SK-N-SH (cell line): ENCODE measurements at regions not wholly inside any gene's neighbourhood (a gene's known extent, or its start where the extent isn't known, plus 50 kb on each side); places are given as distances from the start of the nearest gene placed in this dataset.

Experiments used
- CTCF ChIA-PET: fragments of 300-600, 350-600 bp; formaldehyde crosslinking; extraction: SDS; loops from one replicate; lab custom pipeline; 2021; lab: Yijun Ruan, JAX
- POLR2A ChIA-PET: fragments of 350-600 bp; sonication (Branson Sonifier 250); formaldehyde crosslinking; extraction: SDS; loops from one replicate; lab custom pipeline; 2020; ENCODE audit warnings: antibody characterized with exemption, inconsistent platforms; lab: Yijun Ruan, JAX
- DNase-seq: peaks from one replicate; pipeline ENCODE4 v3.0.0; 2012
- H2AFZ ChIP-seq: fragments of 200-600 bp; sonication (generic); 2 replicates; pipeline ENCODE4 v1.8.1; 2016; ENCODE audit warnings: antibody characterized with exemption, mild to moderate bottlenecking, low read depth
- H3F3A ChIP-seq: fragments of 200-600 bp; sonication (generic); replicated peaks from 2 replicates; pipeline ENCODE3; 2016; ENCODE audit warnings: antibody characterized with exemption, mild to moderate bottlenecking; ENCODE audit not compliant: insufficient read depth
- H3K27ac ChIP-seq, 2 experiments: fragments of 200-500 bp in 1 of 2; fragments of 200-600 bp in 1 of 2; sonication (Bioruptor generic) in 1 of 2; sonication (generic), shearing (Covaris generic) in 1 of 2; 2 replicates each; pipeline versions ENCODE4 v1.5.1 to v1.6.1; 2014 to 2016; ENCODE audit warnings: low read depth in 2 of 2, inconsistent platforms in 1 of 2, low read length in 1 of 2, mild to moderate bottlenecking in 1 of 2, mixed read lengths in 1 of 2
- H3K27me3 ChIP-seq: fragments of 200-600 bp; sonication (generic), shearing (Covaris generic); 2 replicates; pipeline ENCODE4 v1.6.1; 2016; ENCODE audit warnings: mixed run types; ENCODE audit not compliant: insufficient read depth
- H3K36me3 ChIP-seq, 2 experiments: fragments of 200-500 bp in 1 of 2; fragments of 200-600 bp in 1 of 2; sonication (Bioruptor generic) in 1 of 2; sonication (generic) in 1 of 2; replicated peaks in 1 of 2; 2 replicates each; pipeline versions ENCODE3 to v1.5.1; 2014 to 2016; ENCODE audit warnings: low read length in 1 of 2, mild to moderate bottlenecking in 1 of 2; ENCODE audit not compliant: insufficient read depth in 2 of 2, control insufficient read depth in 1 of 2
- H3K4me1 ChIP-seq, 2 experiments: fragments of 200-500 bp in 1 of 2; fragments of 200-600 bp in 1 of 2; sonication (Bioruptor generic) in 1 of 2; sonication (generic), shearing (Covaris generic) in 1 of 2; 2 replicates each; pipeline versions ENCODE4 v1.5.1 to v1.6.1; 2014 to 2016; ENCODE audit warnings: low read depth in 1 of 2, low read length in 1 of 2, mixed run types in 1 of 2; ENCODE audit not compliant: insufficient read depth in 2 of 2, control insufficient read depth in 1 of 2
- H3K4me2 ChIP-seq: fragments of 200-600 bp; sonication (generic), shearing (Covaris generic); 2 replicates; pipeline ENCODE4 v1.6.1; 2017; ENCODE audit warnings: mixed run types
- H3K4me3 ChIP-seq, 2 experiments: fragments of 200-500 bp in 1 of 2; fragments of 200-600 bp in 1 of 2; sonication (Bioruptor generic) in 1 of 2; sonication (generic), shearing (Covaris generic) in 1 of 2; 2 replicates each; pipeline versions ENCODE4 v1.5.1 to v1.8.1; 2014 to 2016; ENCODE audit warnings: low read depth in 2 of 2, inconsistent platforms in 1 of 2, low read length in 1 of 2, mild to moderate bottlenecking in 1 of 2, mixed read lengths in 1 of 2, moderate library complexity in 1 of 2
- H3K79me2 ChIP-seq: fragments of 200-600 bp; sonication (generic); 2 replicates; pipeline ENCODE4 v1.8.1; 2017; ENCODE audit warnings: mild to moderate bottlenecking; ENCODE audit not compliant: insufficient read depth
- H3K9ac ChIP-seq: fragments of 200-600 bp; sonication (generic); 2 replicates; pipeline ENCODE4 v1.6.1; 2017; ENCODE audit warnings: mixed run types
- H3K9me2 ChIP-seq: fragments of 200-600 bp; sonication (generic); 2 replicates; pipeline ENCODE4 v1.6.1; 2017; ENCODE audit warnings: mixed run types
- H3K9me3 ChIP-seq: fragments of 200-600 bp; sonication (generic); 2 replicates; pipeline ENCODE4 v1.6.1; 2017; ENCODE audit warnings: mixed run types, mild to moderate bottlenecking, moderate library complexity
- H4K20me1 ChIP-seq: fragments of 200-600 bp; sonication (generic); 2 replicates; pipeline ENCODE4 v1.6.1; 2017; ENCODE audit warnings: mild to moderate bottlenecking, mixed run types; ENCODE audit not compliant: insufficient read depth
- CHD2 ChIP-seq: fragments of 150-350 bp; IDR thresholded peaks from 2 replicates; pipeline ENCODE4 v1.6.1; 2018; ENCODE audit warnings: low read length; ENCODE audit not compliant: partially characterized antibody
- ELF1 ChIP-seq: IDR thresholded peaks from 2 replicates; pipeline ENCODE4 v1.4.0; 2012
- FOXJ3 ChIP-seq: sonication (generic); formaldehyde crosslinking; IDR thresholded peaks from 2 replicates; pipeline ENCODE4 v1.5.1; 2020; ENCODE audit warnings: mild to moderate bottlenecking, missing genetic modification reagents
- FOXM1 ChIP-seq: IDR thresholded peaks from 2 replicates; pipeline ENCODE4 v1.4.0; 2012; ENCODE audit warnings: low read depth, mild to moderate bottlenecking
- MXI1 ChIP-seq: IDR thresholded peaks from 2 replicates; pipeline ENCODE4 v1.6.1; 2012; ENCODE audit warnings: mild to moderate bottlenecking, low read depth, low read length, improper control_type of control experiment
- NRF1 ChIP-seq: IDR thresholded peaks from 2 replicates; pipeline ENCODE4 v1.6.1; 2012; ENCODE audit warnings: low read depth, mild to moderate bottlenecking, low read length
- RFX5 ChIP-seq: IDR thresholded peaks from 2 replicates; pipeline ENCODE4 v1.6.1; 2012; ENCODE audit warnings: mild to moderate bottlenecking, improper control_type of control experiment, low read length
- RXRA ChIP-seq: IDR thresholded peaks from 2 replicates; pipeline ENCODE4 v1.4.0; 2012; ENCODE audit warnings: low read depth, mild to moderate bottlenecking, borderline replicate concordance
- SIN3A ChIP-seq: IDR thresholded peaks from 2 replicates; pipeline ENCODE4 v1.6.1; 2012; ENCODE audit warnings: low read depth, mild to moderate bottlenecking, low read length, moderate library complexity, borderline replicate concordance
- SMC3 ChIP-seq: IDR thresholded peaks from 2 replicates; pipeline ENCODE4 v1.6.1; 2012; ENCODE audit warnings: low read depth, low read length, improper control_type of control experiment
- TAF1 ChIP-seq: IDR thresholded peaks from 2 replicates; pipeline ENCODE4 v1.6.1; 2012; ENCODE audit warnings: low read depth, mild to moderate bottlenecking, low read length, moderate library complexity, borderline replicate concordance
- USF1 ChIP-seq: IDR thresholded peaks from 2 replicates; pipeline ENCODE4 v1.4.0; 2012; ENCODE audit warnings: low read depth, borderline replicate concordance
- USF2 ChIP-seq: fragments of 150-350 bp; IDR thresholded peaks from 2 replicates; pipeline ENCODE4 v1.6.1; 2017; ENCODE audit warnings: antibody characterized with exemption, low read length, low read depth, borderline replicate concordance
- WGBS: methylation state at CpG from one replicate; pipeline ENCODE4 v1.1.6; 2017; ENCODE audit warnings: low lambda C conversion rate; 5-methylcytosine and 5-hydroxymethylcytosine counted together
- TF ChIP-seq, protein P1 (sequence below): IDR thresholded peaks from 2 replicates; pipeline ENCODE4 v1.4.0; 2012; ENCODE audit warnings: low read depth, borderline replicate concordance
- TF ChIP-seq, protein P2 (sequence below): fragments of 150-350 bp; IDR thresholded peaks from 2 replicates; pipeline ENCODE4 v1.6.1; 2016; ENCODE audit warnings: mild to moderate bottlenecking, low read depth, low read length

DNA sequence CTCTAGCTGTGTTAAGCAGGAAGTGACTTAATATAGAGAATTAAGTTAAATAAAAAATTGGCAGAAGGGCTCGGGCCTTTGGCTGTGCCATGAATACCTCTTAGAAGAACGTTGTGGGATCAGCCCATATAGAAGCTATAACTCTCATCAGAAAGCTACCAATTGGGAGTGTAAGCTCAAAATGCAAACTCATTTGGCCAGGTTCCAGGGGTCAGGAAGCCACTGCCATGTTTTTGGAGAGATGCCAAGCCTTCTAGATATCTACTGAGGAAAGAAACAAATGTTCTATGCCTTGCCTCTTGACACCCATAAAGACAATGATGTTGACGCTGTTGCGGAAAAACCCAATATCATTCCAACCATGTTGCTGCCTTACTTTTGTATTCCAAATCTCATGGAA, 475.2 kb upstream of the TGFBR2 start (continued):
- TF ChIP-seq SIN3A, result no peak
- no peak for TF ChIP-seq SMC3
- no peak for TF ChIP-seq USF1
- no peak for TF ChIP-seq FOXJ3 (CRISPR knock-in tag)
- no peak for TF ChIP-seq MXI1
- no peak for TF ChIP-seq RFX5
- TF ChIP-seq NRF1, result no peak

GRCh38 chr3:30135190-30135589, 471.2 kb upstream of the TGFBR2 start:
- peaks cover 0 to 15% of the 10 kb centered on the region in 2 experiments; a peak in 2 of 4 replicates for H3K4me1 ChIP-seq
- H3K27ac ChIP-seq, result no peak overlapping the region
- 67% methylated on average over 4 of the region's 4 CpGs for WGBS
- no peak overlapping the region for H3K4me3 ChIP-seq
- POLR2A ChIA-PET, result no interaction called here
- H3K27me3 ChIP-seq, result no peaks in the 10 kb centered on the region
- CTCF ChIA-PET, result interaction anchor here (0.9 to 1.2 kb wide), 2 partner anchors 57 to 213 kb away, joined by 3 read pairs; no protein-coding TSS in a partner anchor
- DNase-seq, result no peak
- no peaks in the 10 kb centered on the region for H3K9me2 ChIP-seq
- H2AFZ ChIP-seq, result no peak overlapping the region
- H3K9me3 ChIP-seq, result no peaks in the 10 kb centered on the region
- H3K4me2 ChIP-seq, result no peak overlapping the region
- no peaks in the 10 kb centered on the region for H3K79me2 ChIP-seq
- no peaks in the 10 kb centered on the region for H3F3A ChIP-seq
- H3K9ac ChIP-seq, result no peak overlapping the region
- no peaks in the 10 kb centered on the region for H4K20me1 ChIP-seq
- TF ChIP-seq ELF1, result no peak
- no peak for TF ChIP-seq CHD2
- TF ChIP-seq FOXM1, result no peak
- no peak for TF ChIP-seq RXRA
- no peak for TF ChIP-seq USF2
- TF ChIP-seq, protein P1, sequence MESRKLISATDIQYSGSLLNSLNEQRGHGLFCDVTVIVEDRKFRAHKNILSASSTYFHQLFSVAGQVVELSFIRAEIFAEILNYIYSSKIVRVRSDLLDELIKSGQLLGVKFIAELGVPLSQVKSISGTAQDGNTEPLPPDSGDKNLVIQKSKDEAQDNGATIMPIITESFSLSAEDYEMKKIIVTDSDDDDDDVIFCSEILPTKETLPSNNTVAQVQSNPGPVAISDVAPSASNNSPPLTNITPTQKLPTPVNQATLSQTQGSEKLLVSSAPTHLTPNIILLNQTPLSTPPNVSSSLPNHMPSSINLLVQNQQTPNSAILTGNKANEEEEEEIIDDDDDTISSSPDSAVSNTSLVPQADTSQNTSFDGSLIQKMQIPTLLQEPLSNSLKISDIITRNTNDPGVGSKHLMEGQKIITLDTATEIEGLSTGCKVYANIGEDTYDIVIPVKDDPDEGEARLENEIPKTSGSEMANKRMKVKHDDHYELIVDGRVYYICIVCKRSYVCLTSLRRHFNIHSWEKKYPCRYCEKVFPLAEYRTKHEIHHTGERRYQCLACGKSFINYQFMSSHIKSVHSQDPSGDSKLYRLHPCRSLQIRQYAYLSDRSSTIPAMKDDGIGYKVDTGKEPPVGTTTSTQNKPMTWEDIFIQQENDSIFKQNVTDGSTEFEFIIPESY, result no peak
- no peak for TF ChIP-seq TAF1
- TF ChIP-seq, protein P2, sequence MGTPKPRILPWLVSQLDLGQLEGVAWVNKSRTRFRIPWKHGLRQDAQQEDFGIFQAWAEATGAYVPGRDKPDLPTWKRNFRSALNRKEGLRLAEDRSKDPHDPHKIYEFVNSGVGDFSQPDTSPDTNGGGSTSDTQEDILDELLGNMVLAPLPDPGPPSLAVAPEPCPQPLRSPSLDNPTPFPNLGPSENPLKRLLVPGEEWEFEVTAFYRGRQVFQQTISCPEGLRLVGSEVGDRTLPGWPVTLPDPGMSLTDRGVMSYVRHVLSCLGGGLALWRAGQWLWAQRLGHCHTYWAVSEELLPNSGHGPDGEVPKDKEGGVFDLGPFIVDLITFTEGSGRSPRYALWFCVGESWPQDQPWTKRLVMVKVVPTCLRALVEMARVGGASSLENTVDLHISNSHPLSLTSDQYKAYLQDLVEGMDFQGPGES, result no peak
- no peaks in the 10 kb centered on the region for H3K36me3 ChIP-seq
